Smooth muscle cell (in vitro differentiated cells): ENCODE measurements at regions not wholly inside any gene's neighbourhood (a gene's known extent, or its start where the extent isn't known, plus 50 kb on each side); places are given as distances from the start of the nearest gene placed in this dataset.

Experiments
- DNase-seq: peaks from one replicate; lab custom pipeline; 2025; ENCODE audit not compliant: unreplicated experiment; lab: John Stamatoyannopoulos, UW
- H2AFZ ChIP-seq: fragments of 200-600 bp; sonication (generic); 2 replicates; pipeline ENCODE4 v1.6.0; 2016; ENCODE audit warnings: antibody characterized with exemption, low read depth, mild to moderate bottlenecking
- H3F3A ChIP-seq: fragments of 200-600 bp; sonication (generic); 2 replicates; pipeline ENCODE4 v1.6.0; 2017; ENCODE audit warnings: antibody characterized with exemption, low read depth
- H3K27ac ChIP-seq: fragments of 200-600 bp; sonication (generic); 2 replicates; pipeline ENCODE4 v1.5.1; 2016; ENCODE audit warnings: low read depth, mild to moderate bottlenecking
- H3K27me3 ChIP-seq: fragments of 200-600 bp; sonication (generic); 2 replicates; pipeline ENCODE4 v1.6.1; 2016; ENCODE audit warnings: low read depth, mild to moderate bottlenecking
- H3K36me3 ChIP-seq: fragments of 200-600 bp; sonication (generic); 2 replicates; pipeline ENCODE4 v1.5.1; 2016; ENCODE audit warnings: low read depth
- H3K4me1 ChIP-seq: fragments of 200-600 bp; sonication (generic); 2 replicates; pipeline ENCODE4 v1.5.1; 2016; ENCODE audit warnings: low read depth
- H3K4me2 ChIP-seq: fragments of 200-600 bp; sonication (generic); 2 replicates; pipeline ENCODE4 v1.6.0; 2016; ENCODE audit warnings: mild to moderate bottlenecking
- H3K4me3 ChIP-seq: fragments of 200-600 bp; sonication (generic); 2 replicates; pipeline ENCODE4 v1.5.1; 2016; ENCODE audit warnings: mild to moderate bottlenecking
- H3K79me2 ChIP-seq: fragments of 200-600 bp; sonication (generic); 2 replicates; pipeline ENCODE4 v1.6.0; 2016; ENCODE audit warnings: low read depth, mild to moderate bottlenecking
- H3K9ac ChIP-seq: fragments of 200-600 bp; sonication (generic); 2 replicates; pipeline ENCODE4 v1.6.0; 2016; ENCODE audit warnings: low read depth
- H3K9me3 ChIP-seq: fragments of 200-600 bp; sonication (generic); replicated peaks from 2 replicates; pipeline ENCODE4 v1.5.1; 2016; ENCODE audit warnings: low read depth
- H4K20me1 ChIP-seq: fragments of 200-600 bp; sonication (generic); 2 replicates; pipeline ENCODE4 v1.6.0; 2016; ENCODE audit warnings: low read depth
- CTCF ChIP-seq: fragments of 200-600 bp; sonication (generic); IDR thresholded peaks from 2 replicates; pipeline ENCODE4 v1.5.1; 2017; ENCODE audit warnings: borderline replicate concordance, mild to moderate bottlenecking, antibody characterized with exemption; ENCODE audit not compliant: insufficient read depth, poor library complexity, severe bottlenecking
- WGBS: methylation state at CpG from one replicate; pipeline ENCODE4 v1.1.7; 2016; ENCODE audit warnings: low lambda C conversion rate; 5-methylcytosine and 5-hydroxymethylcytosine counted together

- Histone ChIP-seq H3K36me3 (no peaks in the 10 kb centered on the region), H3K4me1 (no peaks in the 10 kb centered on the region), H3K79me2 (no peaks in the 10 kb centered on the region), H4K20me1 (no peaks in the 10 kb centered on the region), H3K4me3 (no peak overlapping the region), H3K4me2 (no peak overlapping the region), H3F3A (no peaks in the 10 kb centered on the region), H2AFZ (no peak overlapping the region), H3K27ac (no peak overlapping the region), H3K9ac (no peak overlapping the region), H3K27me3 (no peaks in the 10 kb centered on the region), H3K9me3 (no peaks in the 10 kb centered on the region)
- no peak for DNase-seq
- TF ChIP-seq CTCF: no peak
- 92% methylated on average over 2 of the region's 2 CpGs for WGBS
Measured at GRCh38 chr9:105984714-105985113, 290.4 kb downstream of the TMEM38B start.

GRCh38 chr9:105993116-105993854 is 298.9 kb downstream of the TMEM38B start:
- TF ChIP-seq CTCF: no peak
- Histone ChIP-seq H3K36me3 (no peaks in the 10 kb centered on the region), H3F3A (no peaks in the 10 kb centered on the region), H3K4me1 (peaks cover 9% of the 10 kb centered on the region), H3K4me2 (no peak overlapping the region), H3K27ac (no peak overlapping the region), H2AFZ (no peak overlapping the region), H3K27me3 (no peaks in the 10 kb centered on the region), H3K9me3 (no peaks in the 10 kb centered on the region), H3K79me2 (no peaks in the 10 kb centered on the region), H3K9ac (no peak overlapping the region), H3K4me3 (no peak overlapping the region), H4K20me1 (no peaks in the 10 kb centered on the region)
- WGBS: 74% methylated on average over 9 of the region's 9 CpGs
- DNase-seq: no peak

GRCh38 chr9:105993921-105994715 is 299.8 kb downstream of the TMEM38B start:
- WGBS: 96% methylated on average over 8 of the region's 8 CpGs
- H3K9ac ChIP-seq: no peak overlapping the region
- H3K79me2 ChIP-seq: no peaks in the 10 kb centered on the region
- no peaks in the 10 kb centered on the region for H3K36me3 ChIP-seq
- peaks cover 9% of the 10 kb centered on the region for H3K4me1 ChIP-seq
- no peaks in the 10 kb centered on the region for H3F3A ChIP-seq
- no peak for TF ChIP-seq CTCF
- no peak overlapping the region for H3K27ac ChIP-seq
- H3K27me3 ChIP-seq: no peaks in the 10 kb centered on the region
- H3K4me3 ChIP-seq: no peak overlapping the region
- DNase-seq: no peak
- H2AFZ ChIP-seq: no peak overlapping the region
- H3K9me3 ChIP-seq: no peaks in the 10 kb centered on the region
- H3K4me2 ChIP-seq: no peak overlapping the region
- H4K20me1 ChIP-seq: no peaks in the 10 kb centered on the region

GRCh38 chr9:105994970-105995369 is 300.6 kb downstream of the TMEM38B start:
- H4K20me1 ChIP-seq: no peaks in the 10 kb centered on the region
- WGBS: 83% methylated on average over 2 of the region's 2 CpGs
- H3F3A ChIP-seq: no peaks in the 10 kb centered on the region
- no peak overlapping the region for H3K4me2 ChIP-seq
- H3K27ac ChIP-seq: no peak overlapping the region
- H3K27me3 ChIP-seq: no peaks in the 10 kb centered on the region
- no peaks in the 10 kb centered on the region for H3K36me3 ChIP-seq
- H3K4me3 ChIP-seq: no peak overlapping the region
- H3K4me1 ChIP-seq: peaks cover 9% of the 10 kb centered on the region
- no peak overlapping the region for H2AFZ ChIP-seq
- H3K79me2 ChIP-seq: no peaks in the 10 kb centered on the region
- no peaks in the 10 kb centered on the region for H3K9me3 ChIP-seq
- no peak for DNase-seq
- TF ChIP-seq CTCF: no peak
- no peak overlapping the region for H3K9ac ChIP-seq
